DND-41 (cell line): ENCODE measurements at regions not wholly inside any gene's neighbourhood (a gene's known extent, or its start where the extent isn't known, plus 50 kb on each side); places are given as distances from the start of the nearest gene placed in this dataset.

Source experiments
- ATAC-seq: fragments of 200-7000 bp; cut with Tn5 transposase; 3 replicates; pipeline ENCODE4 v1.9.1; 2021; ENCODE audit warnings: low read depth; ENCODE audit not compliant: insufficient read depth
- DNase-seq: peaks from one replicate; pipeline ENCODE4 v3.0.0-alpha.2; 2020
- H2AFZ ChIP-seq: 2 replicates; pipeline ENCODE4 v1.6.0; 2012; ENCODE audit warnings: low read depth, low read length
- H3K27ac ChIP-seq: 2 replicates; pipeline ENCODE4 v1.5.1; 2012; ENCODE audit warnings: low read length, inconsistent platforms
- H3K27me3 ChIP-seq: fragments of 200-600 bp; sonication (generic); 2 replicates; pipeline ENCODE4 v1.6.0; 2012; ENCODE audit warnings: low read length, mild to moderate bottlenecking, inconsistent platforms; ENCODE audit not compliant: insufficient read depth, poor library complexity
- H3K36me3 ChIP-seq: 2 replicates; pipeline ENCODE4 v1.5.1; 2012; ENCODE audit warnings: low read length, inconsistent platforms; ENCODE audit not compliant: insufficient read depth
- H3K4me1 ChIP-seq: 2 replicates; pipeline ENCODE4 v1.5.1; 2012; ENCODE audit warnings: mild to moderate bottlenecking, low read length; ENCODE audit not compliant: insufficient read depth
- H3K4me2 ChIP-seq: 2 replicates; pipeline ENCODE4 v1.6.0; 2012; ENCODE audit warnings: mild to moderate bottlenecking, moderate library complexity, low read length, inconsistent platforms; ENCODE audit not compliant: insufficient read depth
- H3K4me3 ChIP-seq, 2 experiments: fragments of 200-600 bp in 1 of 2; shearing (Covaris generic) in 1 of 2; 2 replicates each; pipeline ENCODE4 v1.5.1; 2012 to 2016; ENCODE audit warnings: inconsistent platforms in 2 of 2, low read length in 2 of 2, mild to moderate bottlenecking in 2 of 2, low read depth in 1 of 2, moderate library complexity in 1 of 2
- H3K79me2 ChIP-seq: 2 replicates; pipeline ENCODE4 v1.6.0; 2012; ENCODE audit warnings: low read length, inconsistent platforms; ENCODE audit not compliant: insufficient read depth
- H3K9ac ChIP-seq: 2 replicates; pipeline ENCODE4 v1.6.0; 2012; ENCODE audit warnings: low read depth, mild to moderate bottlenecking, inconsistent platforms, low read length, moderate library complexity
- H3K9me3 ChIP-seq: 2 replicates; pipeline ENCODE4 v1.5.1; 2012; ENCODE audit warnings: low read length, moderate library complexity, mild to moderate bottlenecking, inconsistent platforms; ENCODE audit not compliant: insufficient read depth, severe bottlenecking
- H4K20me1 ChIP-seq: 2 replicates; pipeline ENCODE4 v1.6.0; 2012; ENCODE audit warnings: low read length; ENCODE audit not compliant: insufficient read depth
- CTCF ChIP-seq: IDR thresholded peaks from 2 replicates; pipeline ENCODE4 v1.5.1; 2012; ENCODE audit warnings: borderline replicate concordance, low read length, moderate library complexity, mild to moderate bottlenecking; ENCODE audit not compliant: poor library complexity, severe bottlenecking; ENCODE audit errors: extremely low read depth
- EZH2 ChIP-seq: IDR thresholded peaks from 3 replicates; pipeline ENCODE4 v1.6.1; 2012; ENCODE audit warnings: borderline replicate concordance, low read depth, mild to moderate bottlenecking, moderate library complexity, low read length, inconsistent platforms; ENCODE audit not compliant: severe bottlenecking

- Histone ChIP-seq H4K20me1 (no peaks in the 10 kb centered on the region), H3K4me1 (no peaks in the 10 kb centered on the region), H3K4me2 (no peak overlapping the region), H3K79me2 (no peaks in the 10 kb centered on the region), H3K27me3 (no peaks in the 10 kb centered on the region), H3K27ac (no peak overlapping the region), H3K4me3 (no peak overlapping the region), H2AFZ (no peak overlapping the region), H3K36me3 (no peaks in the 10 kb centered on the region), H3K9me3 (no peaks in the 10 kb centered on the region), H3K9ac (no peak overlapping the region)
- no peak for TF ChIP-seq CTCF
- no peak for TF ChIP-seq EZH2
- DNase-seq (no peak), ATAC-seq (no peak)
These were observed 385.2 kb downstream of the FRK start for GRCh38 chr6:115675443-115675842.

- Histone ChIP-seq H3K9ac (no peak overlapping the region), H3K4me3 (no peak overlapping the region), H3K36me3 (no peaks in the 10 kb centered on the region), H3K4me1 (no peaks in the 10 kb centered on the region), H3K9me3 (no peaks in the 10 kb centered on the region), H3K79me2 (no peaks in the 10 kb centered on the region), H3K27me3 (no peaks in the 10 kb centered on the region), H2AFZ (no peak overlapping the region), H4K20me1 (no peaks in the 10 kb centered on the region), H3K4me2 (no peak overlapping the region), H3K27ac (no peak overlapping the region)
- ATAC-seq, result no peak
- TF ChIP-seq CTCF (no peak), EZH2 (no peak)
- DNase-seq, result no peak
These were observed 391.9 kb downstream of the FRK start for GRCh38 chr6:115668781-115669180.

- Histone ChIP-seq H3K36me3 (no peaks in the 10 kb centered on the region), H2AFZ (no peak overlapping the region), H3K9me3 (no peaks in the 10 kb centered on the region), H3K4me3 (no peak overlapping the region), H4K20me1 (no peaks in the 10 kb centered on the region), H3K79me2 (no peaks in the 10 kb centered on the region), H3K9ac (no peak overlapping the region), H3K27me3 (no peaks in the 10 kb centered on the region), H3K4me2 (no peak overlapping the region), H3K4me1 (no peaks in the 10 kb centered on the region), H3K27ac (no peak overlapping the region)
- DNase-seq (no peak), ATAC-seq (no peak)
- TF ChIP-seq CTCF, result no peak
- no peak for TF ChIP-seq EZH2
These were observed 392.5 kb downstream of the FRK start for GRCh38 chr6:115668211-115668610.

- Histone ChIP-seq H4K20me1 (no peaks in the 10 kb centered on the region), H3K4me2 (no peak overlapping the region), H3K9ac (no peak overlapping the region), H3K79me2 (no peaks in the 10 kb centered on the region), H3K9me3 (no peaks in the 10 kb centered on the region), H3K36me3 (no peaks in the 10 kb centered on the region), H3K27ac (no peak overlapping the region), H2AFZ (no peak overlapping the region), H3K4me1 (no peaks in the 10 kb centered on the region), H3K27me3 (no peaks in the 10 kb centered on the region), H3K4me3 (no peak overlapping the region)
- DNase-seq (no peak), ATAC-seq (no peak)
- no peak for TF ChIP-seq CTCF
- TF ChIP-seq EZH2, result no peak
These were observed 393.1 kb downstream of the FRK start for GRCh38 chr6:115667478-115668026.
